ENCODE measurements at regions not wholly inside any gene's neighbourhood (a gene's known extent, or its start where the extent isn't known, plus 50 kb on each side); places are given as distances from the start of the nearest gene placed in this dataset.
"Not testable (repeated sequence)": the region's sequence is repeated elsewhere in the genome, so short reads cannot be mapped to it uniquely, and the experiment has no call there.

DNA sequence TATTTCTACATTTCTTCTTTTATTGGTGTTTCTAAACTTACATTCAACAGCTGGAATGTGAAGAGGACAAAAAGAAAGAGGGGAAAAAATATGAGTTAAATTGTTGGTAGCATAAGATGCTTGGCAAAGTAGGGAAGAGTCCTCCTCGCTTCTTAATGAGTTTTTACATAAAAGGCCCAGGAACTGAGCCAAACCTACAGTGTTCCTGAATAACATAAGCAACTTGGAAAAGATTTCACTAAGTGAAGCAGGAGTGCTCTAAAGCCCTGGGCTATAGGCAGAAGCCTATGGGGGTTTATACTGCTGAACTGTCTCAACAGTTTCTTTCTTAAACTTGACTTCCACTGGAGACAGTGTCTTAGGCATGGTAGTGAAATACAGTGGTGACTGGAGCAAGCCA, 115.0 kb upstream of the USP25 start:
- DNase-seq (ENCODE audit: low spot score) = no peak

DNA sequence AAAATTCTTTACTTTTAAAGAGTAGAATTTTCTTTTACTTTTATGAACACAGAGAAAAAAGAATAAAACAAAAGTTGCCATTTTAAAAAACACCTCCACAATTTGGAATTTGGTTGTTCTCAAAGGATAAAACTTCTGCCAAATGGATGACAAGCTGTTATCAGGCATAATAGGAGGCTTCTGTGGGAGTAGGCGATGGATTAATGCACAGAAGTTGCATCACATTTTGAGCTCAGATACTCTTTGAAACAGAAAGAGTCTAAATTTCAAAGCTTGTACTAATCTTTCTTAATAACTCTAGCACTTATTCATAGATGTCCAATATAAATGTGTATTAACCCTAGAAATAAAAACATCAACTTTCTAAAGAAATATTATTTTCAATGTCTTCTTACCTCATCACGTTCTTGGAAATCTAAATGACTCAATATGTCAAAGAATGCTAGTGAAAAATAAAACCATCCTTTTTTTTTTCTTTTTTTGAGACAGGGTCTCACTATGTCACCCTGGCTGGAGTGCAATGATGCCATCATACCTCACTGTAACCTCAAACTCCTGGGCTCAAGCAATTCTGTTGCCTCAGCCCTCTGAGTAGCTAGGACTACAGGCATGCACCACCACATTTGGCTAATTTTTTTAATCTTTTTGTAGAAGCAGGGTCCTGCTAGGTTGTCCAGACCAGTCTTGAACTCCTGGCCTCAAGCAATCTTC, 112.8 kb upstream of the USP25 start:
- DNase-seq (ENCODE audit: low spot score) = peak; percentile 39

DNA sequence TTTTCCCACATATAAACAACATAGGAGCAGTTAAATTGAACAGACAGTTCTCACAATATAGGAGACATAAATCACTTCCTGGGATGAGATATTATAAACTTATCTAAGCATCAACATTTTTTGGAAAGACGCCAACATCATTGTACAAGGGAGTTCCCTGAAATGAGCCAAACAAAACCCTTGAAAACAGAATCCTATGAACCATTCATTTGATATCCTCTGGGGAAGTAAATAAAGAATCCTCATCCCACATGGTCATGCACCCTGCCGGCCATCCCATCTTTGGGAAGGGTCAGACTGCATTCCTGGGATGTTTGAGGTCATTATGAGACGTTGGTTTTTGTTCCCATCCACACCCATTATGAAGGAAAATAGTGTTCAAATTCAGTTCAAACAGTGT, 111.8 kb upstream of the USP25 start:
- no peak for DNase-seq (ENCODE audit: low spot score)

DNA sequence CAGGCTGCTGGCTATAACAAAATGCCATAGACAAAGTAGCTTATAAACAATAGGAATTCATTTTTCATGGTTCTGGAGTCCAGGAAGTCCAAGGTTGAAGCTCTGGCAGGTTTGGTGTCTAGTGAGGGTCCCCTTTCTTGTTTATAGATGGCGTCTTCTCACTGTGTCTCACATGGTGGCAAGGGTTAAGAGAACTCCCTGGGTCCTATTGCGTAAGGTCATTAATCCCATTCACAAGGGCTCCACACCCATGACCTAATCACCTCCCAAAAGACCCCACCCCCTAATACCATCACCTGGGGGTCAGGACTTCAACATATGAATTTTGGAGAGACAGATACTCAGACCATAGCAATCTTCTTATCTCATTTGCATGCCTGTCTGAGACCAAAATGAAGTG, 108.9 kb upstream of the USP25 start:
- DNase-seq (ENCODE audit: low spot score) = no peak

DNA sequence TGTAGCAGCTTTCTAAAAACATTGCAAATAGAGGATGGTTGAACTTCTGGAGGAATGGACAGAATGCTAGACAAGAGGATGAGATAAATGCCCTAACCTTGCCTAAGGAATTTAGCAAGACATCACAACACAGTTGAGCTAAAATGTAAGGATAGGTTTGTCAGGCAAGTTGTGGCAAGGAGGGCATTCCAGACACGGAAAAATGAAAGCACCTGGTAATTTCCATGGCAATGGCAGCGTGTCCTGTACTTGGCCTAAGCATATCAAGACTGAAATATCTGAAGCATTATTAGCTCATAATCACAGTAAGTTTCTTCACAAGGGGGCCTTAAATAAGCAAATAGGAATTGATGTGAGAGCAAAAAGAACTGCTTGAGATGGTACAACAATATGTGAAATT, 105.1 kb upstream of the USP25 start:
- DNase-seq (ENCODE audit: low spot score) = no peak

DNA sequence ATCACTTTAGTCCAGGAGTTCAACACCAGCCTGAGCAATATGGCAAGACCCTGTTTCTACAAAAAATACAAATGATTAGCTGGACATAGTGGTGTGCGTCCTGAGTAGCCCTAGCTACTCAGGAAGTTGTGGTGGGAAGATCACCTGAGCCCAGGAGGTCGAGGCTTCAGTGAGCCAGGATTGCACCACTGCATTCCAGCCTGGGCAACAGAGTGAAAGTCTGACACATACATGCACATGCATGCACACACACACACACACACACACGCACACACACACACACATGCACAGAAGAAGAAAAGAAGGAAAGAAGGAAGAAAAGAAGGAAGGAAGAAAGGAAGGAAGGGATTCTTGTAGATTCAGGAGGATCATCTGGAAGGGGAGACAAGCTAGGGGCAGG, 104.4 kb upstream of the USP25 start:
- DNase-seq (ENCODE audit: low spot score) = no peak

DNA sequence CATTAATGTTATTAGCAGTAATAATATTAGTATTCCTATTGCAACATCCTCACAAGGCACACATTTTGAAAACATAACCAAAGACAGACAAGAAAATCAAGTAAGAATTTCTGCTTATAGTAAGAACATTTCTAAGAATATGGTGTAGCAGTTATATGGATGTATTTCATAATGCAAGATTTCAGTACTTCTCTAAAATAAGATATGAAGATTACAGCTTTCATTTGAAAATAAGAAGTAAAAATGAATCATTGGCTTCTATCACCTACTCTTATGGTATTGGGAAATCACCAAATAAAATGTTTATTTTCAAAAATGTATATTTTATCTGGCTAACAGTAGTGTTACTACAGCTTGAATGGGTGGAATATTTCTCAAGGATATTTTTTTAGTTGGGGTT, 103.8 kb upstream of the USP25 start:
- DNase-seq (ENCODE audit: low spot score) = no peak

DNA sequence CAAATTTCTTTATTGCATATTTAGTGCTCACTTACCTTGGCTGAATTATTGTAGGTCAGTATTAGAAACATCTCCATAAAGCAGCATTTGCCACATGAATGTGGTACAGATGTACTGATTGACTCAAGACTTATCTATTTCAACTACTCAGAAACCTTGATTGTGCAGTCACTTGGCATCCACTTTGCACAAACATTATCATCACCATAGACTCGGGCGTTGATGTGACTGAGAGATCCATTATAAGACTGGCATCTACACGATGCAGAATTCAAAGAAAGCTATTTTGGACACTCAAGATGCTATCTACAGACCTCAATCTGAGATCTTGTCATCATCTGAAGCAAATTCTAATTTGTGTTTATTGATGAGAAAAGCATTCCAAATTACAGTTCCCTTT, 102.8 kb upstream of the USP25 start:
- DNase-seq (ENCODE audit: low spot score) = no peak

DNA sequence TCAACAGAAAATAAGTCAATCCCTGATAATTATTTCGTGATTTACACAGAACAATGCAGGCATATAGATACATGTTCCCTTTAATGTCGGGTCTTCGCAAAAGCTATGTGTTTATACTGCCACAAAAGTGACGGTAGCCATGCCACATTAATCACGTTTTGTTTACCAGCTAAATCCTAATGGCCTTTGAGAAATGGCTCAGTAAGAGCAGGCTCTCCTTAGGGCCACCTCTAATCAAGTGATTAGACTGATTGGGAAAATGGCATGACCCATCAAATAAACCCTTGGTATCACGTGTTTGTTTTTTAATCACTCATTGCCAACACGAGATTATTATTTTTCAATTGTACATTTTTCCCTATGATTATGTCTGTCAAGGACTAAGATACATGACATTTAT, 102.0 kb upstream of the USP25 start:
- no peak for DNase-seq (ENCODE audit: low spot score)

DNA sequence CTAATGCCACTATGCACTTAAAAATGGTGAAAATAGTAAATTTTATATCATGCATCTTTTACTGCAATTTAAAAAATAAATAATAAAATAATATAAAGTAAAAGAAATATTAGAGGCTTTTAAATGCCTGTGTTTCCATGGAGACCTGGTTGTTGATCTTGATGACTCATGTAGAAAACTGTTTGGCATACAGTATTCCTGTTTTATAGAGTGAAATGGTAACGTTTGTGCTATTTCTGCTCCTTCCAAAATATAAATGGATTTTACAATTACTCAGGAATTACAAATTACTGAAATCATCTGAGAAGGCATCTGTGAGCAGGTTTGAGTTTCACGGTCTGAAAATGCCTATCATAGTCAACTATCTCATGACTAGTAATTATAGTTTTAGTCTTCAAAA, 98.4 kb upstream of the USP25 start:
- DNase-seq (ENCODE audit: low spot score) = no peak

DNA sequence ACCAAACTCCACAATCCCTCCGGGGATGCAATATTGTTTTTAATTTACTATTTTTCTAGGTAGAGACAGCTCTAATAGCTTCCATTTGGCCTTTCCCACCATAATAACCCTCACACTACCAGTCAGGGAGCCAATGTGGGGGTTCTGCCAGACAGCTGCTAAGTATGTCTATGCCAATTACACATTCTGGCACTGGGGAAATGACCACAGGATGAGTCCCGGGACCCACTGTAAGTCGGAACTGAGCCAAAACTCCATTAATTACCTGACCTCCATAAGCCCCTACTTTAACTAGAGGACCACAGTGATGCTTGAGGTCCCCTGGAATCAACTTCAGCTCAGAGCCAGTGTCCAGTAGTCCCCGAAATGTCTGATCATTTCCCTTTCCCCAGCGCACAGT, 95.2 kb upstream of the USP25 start:
- not testable (repeated sequence) for DNase-seq (ENCODE audit: low spot score)

DNA sequence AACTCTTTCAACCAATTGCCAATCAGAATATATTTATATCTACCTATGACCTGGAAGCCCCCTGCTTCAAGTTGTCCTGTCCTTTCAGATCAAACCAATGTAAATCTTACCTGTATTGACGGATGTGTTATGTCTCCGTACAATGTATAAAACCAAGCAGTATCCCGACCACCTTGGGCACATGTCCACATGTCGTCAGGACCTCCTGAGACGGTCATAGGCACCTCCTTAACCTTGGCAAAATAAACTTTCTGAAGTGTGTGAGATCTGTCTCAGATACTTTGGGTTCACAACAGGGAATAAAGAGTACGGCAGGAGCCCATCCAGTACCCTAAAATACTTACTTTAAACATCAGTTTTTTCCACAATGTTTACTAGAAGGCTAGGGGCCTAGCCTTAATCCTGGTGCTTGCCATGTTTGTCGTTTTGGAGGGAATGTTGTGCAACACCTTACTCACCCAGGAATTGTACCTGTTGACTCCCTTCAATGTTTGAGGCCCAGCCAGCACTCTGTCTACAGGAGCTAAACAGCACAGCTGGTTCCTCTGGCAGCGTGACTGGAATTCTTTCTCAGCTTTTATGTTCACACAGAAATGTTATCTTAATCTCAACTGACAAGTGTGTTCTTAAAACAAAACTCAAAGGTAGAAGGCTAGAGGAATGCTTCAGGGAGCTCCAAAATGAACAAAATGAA, 90.8 kb upstream of the USP25 start:
- no peak for DNase-seq (ENCODE audit: low spot score)

DNA sequence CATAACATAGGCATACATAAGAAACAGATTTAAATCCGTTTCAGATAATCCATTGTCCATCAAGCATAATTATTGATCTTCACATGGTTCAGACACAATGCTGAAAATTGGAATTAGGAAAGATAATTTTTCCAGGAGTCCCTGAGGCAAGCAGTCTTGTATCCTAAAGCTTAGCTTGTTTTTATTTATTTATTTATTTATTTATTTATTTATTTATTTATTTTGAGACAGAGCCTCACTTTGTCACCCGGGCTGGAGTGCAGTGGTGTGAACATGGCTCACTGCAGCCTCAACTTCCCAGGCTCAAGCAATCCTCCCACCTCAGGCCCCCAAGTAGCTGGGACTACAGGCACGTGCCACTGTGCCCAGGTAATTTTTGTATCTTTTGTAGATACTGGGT, 89.7 kb upstream of the USP25 start:
- not testable (repeated sequence) for DNase-seq (ENCODE audit: low spot score)

DNA sequence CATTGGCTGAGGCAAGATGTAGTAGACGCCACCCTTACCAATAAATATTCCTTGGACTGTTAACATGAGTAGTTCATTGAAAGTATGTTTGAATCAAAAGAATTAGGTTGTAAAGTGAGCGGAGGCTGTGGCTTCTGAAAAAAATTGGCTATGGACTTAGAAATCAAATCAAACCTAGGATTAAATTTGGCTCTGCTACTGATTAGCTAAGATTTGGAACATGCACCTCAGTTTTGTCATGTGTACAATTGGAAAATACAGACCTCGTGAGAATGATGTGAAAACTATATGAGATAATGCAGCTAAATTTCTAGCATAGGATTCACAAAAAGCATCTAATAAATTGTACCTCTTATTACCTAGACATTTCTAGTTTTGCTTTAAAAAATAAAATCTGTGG, 85.3 kb upstream of the USP25 start:
- DNase-seq (ENCODE audit: low spot score) = no peak

DNA sequence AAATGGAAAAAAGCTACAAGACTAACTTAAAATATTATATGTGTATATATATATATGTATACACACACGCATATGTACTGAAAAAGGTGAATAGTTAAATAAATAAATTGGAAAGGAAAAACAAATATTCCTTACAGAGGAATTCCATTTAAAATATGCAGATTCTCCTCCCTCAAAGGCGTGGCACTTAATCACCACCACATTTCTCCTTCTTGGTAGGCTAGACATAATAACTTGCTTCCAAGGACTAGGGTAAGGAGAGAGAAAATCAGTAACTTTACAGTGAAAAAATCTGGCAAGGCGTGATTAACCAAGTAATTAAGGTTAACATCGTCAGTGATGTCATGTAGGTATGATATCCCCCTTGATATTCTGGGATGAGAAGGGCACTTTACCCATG, 84.0 kb upstream of the USP25 start:
- DNase-seq (ENCODE audit: low spot score) = no peak

DNA sequence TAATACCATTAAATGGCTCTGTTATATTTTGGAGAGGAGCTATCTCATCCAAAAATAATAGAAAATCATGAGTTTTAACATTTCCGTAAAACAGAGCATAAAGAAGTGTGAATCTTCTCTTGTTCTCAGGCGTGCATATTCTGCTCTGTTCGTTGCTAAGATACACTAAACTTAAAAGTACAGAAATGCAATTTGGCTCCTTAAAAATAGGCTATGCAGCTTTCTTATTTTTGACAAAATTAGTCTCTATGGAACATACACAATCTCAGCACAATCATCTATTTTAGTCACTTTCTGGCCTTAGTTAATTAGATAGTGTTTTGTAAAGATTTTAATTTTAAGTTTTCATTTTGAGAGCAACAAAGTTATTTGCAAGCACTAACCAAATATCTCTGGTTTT, 79.0 kb upstream of the USP25 start:
- no peak for DNase-seq (ENCODE audit: low spot score)

DNA sequence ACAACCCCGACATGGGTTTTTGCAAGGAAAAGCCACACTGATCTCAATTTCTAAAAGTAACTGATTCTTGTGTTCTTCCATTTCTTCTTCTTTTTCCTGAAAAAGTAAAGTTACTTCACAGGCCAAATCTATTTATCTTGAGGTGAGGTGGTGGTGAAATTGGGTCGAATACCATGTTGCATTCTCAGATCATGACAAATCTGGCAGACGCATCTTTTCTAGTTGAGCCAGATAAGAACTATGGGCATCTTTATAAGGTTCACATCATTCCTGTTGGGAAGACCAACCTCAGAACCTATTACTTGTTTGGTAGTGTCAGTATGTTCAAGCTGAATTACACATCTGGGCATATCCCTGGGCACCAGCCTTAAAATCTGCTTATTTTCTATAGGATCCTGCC, 78.6 kb upstream of the USP25 start:
- no peak for DNase-seq (ENCODE audit: low spot score)

DNA sequence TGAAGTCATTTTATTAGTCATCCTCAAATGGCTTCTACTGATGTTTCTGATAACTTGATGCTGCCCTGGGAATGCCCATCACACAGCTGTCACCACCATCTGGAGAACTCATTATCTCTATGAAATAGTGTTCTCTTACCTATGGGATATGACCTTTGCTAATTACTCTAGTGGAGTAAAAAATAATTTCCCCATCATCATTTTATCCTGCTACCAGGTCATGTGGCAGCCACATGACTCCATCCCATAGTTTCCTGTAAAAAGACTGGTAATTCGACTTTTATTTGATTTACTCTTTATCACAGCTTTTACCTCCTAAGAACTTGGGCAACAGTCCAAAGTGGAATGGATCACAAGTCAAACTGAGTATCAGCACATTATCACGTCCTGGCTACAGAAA, 76.1 kb upstream of the USP25 start:
- no peak for DNase-seq (ENCODE audit: low spot score)

DNA sequence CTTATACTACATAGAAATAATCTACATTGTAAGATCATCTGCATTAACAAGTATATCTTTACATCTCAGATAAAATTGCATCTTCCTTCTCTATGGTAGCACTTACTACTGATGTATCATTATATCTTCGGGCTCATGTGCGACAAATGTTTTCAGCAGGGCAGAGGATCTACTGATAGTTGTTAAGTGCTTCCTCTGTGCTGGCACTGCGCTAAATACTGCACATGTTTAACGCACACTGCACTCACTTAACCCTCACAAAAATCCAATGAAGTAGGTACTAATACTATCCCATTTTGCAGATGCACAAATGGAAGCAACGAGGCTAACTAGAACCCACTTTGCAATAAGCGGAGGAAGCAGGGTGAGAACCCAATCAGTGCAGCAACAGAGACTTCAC, 75.6 kb upstream of the USP25 start:
- no peak for DNase-seq (ENCODE audit: low spot score)

DNA sequence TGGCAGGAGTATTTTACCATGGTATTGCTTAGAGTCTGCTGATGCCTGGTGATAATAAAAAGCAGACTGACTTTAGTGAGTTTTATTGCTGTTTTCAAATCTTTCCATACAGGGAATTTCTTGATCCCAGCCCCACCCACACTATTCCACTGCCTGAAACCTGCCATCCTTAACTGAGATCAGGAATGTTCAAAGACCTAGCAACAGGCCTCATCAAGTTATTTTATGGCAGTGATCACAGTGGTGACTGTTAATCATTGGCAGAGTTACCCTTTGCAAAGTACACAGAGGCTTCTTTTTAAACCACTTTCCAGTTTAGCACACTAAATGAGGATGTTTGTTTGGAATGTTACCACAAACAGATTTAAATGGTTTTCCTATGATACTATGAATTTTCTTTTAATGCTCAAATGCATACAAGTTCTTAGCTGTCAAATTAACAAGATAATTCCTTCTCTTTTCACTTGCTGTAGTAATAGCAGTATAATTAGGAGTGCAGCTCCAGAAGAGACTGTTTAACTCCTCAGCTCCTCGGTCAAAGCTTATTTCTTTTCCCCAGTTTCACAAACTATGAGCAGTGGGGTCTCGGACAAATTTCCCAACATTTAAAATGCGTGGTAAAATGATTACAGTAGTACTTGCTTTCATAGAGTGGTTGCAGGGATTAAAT, 69.9 kb upstream of the USP25 start:
- DNase-seq (ENCODE audit: low spot score) = no peak

DNA sequence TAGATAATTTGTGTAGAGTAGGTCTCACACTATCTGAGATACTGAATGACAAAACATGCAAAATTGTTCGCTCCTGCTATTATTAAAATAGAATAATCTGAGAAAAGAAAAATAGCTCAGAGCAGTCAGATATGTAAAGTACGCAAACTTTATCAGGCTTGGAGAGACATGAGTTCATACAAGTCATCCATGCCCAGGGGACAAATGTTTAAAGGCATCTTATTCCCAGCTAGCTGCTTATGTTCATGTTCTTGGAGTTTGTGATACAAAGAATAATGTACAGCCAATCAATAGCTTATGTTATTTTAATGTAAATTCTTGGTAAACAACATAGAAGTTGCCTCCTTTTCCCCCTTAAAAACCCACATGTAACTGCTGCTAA, 69.4 kb upstream of the USP25 start:
- no peak for DNase-seq (ENCODE audit: low spot score)

DNA sequence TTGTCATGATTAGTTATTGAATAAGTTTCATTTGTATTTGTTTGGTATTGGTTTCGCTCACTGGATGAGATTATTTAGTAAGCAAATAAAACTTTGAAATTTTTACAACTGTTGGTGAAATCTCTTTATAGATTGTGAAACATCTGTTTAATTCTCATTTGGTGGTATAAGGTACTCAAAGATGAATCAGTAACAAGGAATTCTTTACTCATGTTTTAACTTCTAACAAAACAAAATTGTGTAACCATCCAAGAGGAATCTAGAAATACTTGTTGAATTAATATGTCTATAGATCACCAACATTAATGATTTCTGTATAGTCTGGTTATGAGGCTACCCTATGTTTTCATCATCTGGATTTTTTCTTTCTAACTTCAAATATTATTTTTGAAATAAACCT, 62.8 kb upstream of the USP25 start:
- DNase-seq (ENCODE audit: low spot score) = no peak

DNA sequence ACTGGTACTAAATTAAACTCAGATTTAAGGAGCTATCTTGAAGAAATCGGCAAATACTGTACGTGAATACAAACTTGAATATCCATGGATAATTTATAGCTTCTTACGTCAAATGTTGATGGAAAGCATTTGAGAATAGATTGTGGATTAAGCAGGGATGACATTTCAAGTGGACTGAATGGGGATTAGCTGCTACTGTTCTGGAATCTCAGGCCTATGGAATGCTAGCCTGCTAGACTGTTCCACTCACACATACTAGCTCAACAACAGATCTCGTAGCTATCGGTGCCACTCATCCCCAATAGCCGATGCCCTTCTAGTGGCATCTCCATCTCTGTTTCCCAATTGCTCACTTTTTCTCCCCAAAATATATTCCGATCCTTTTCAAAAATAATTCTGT, 62.0 kb upstream of the USP25 start:
- DNase-seq (ENCODE audit: low spot score) = no peak

DNA sequence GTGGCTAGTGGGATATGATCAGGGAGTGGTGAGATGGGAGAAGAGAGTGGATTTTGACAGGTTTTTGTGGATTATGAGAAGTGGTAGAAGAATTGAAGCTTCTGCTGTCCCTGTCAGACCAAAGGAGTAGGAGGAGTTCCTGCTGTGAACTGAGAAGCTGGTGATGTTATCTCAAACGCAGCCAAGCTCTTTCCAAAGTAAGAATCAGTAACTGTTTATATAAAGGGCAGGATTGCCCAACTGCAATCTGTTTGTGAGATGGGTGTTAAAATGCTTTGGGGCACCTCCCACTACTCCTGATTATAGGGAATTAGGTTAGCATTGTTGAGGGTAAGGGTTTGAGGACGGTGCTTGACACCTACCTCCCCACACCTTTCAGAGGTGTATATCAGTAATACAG, 60.5 kb upstream of the USP25 start:
- DNase-seq (ENCODE audit: low spot score) = peak; percentile 5
